ENCODE measurements at regions not wholly inside any gene's neighbourhood (a gene's known extent, or its start where the extent isn't known, plus 50 kb on each side); places are given as distances from the start of the nearest gene placed in this dataset.
"Not testable (repeated sequence)": the region's sequence is repeated elsewhere in the genome, so short reads cannot be mapped to it uniquely, and the experiment has no call there.

DNA sequence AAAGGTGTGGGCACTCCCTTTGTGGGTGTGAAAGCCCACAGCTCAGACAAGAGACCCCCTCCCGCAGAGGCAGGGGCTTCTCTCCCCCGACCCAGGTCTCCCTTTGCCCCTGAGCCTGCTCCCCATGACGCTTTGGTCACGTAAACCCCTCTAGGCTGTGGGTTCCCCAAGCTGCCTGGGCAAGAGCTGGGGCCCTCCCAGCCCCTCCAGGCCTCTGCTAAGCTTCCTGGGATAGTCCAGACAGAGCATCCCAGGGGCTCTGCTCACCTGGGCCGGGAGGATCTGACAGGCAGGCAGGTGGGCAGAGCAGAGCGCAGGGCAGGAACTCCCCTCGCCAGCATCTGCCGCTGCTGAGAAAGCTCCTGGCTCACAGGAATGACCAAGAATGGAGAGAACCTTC is 177.3 kb downstream of the BANP start:
- H3K4me1 Mint-ChIP-seq = no peaks in the 10 kb centered on the region
- no peaks in the 10 kb centered on the region for H3K9me3 Mint-ChIP-seq
- no peaks in the 10 kb centered on the region for H3K36me3 Mint-ChIP-seq
- no peak overlapping the region for H3K27ac Mint-ChIP-seq
- DNase-seq (ENCODE audit: low spot score in 2 of 2) (no peak), ATAC-seq (no peak)
- no peak overlapping the region for H3K4me3 Mint-ChIP-seq

DNA sequence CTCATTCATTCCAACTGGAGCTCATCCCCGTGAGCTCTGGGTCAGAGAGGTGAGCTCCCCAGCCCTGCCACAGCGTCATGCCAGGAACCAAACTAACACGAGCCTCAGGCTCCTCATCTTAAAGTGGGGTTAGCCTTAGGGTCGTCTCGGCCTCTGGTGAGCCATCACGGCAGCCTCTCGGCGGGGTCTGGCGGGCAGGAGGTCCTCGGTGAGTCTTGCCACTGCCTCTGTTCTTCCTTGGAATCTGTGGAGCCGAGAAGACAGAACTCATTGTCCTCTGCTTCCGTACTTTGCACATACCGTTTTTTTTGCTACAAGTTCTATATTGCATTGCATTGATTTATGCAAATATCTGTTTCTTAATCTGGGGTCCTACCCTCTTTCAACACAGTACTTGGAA is 177.9 kb downstream of the BANP start:
- H3K27ac Mint-ChIP-seq; H3K4me3 Mint-ChIP-seq; DNase-seq (ENCODE audit: low spot score in 2 of 2); ATAC-seq; H3K9me3 Mint-ChIP-seq; H3K4me1 Mint-ChIP-seq; H3K36me3 Mint-ChIP-seq: not testable (repeated sequence)

DNA sequence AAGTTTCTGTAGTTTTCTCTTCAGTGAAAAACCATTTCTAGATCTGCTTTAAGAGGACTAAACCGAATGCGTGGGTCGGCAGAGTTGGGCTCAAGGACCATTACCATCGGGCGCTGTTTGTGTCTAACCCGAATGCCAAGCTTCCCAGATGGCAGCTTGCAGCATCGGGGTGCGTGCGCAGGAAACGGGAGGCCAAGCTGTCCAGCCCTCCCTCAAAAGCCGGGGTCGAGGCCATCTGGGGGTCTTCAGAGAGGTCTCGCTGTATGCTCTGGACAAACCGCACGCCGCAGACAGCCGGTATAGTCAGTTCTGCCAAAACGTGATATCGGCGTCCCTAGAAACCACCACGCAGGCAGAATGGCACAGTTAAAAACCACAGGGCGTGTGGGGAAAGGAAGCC is 178.8 kb downstream of the BANP start:
- Mint-ChIP-seq H3K27ac (no peak overlapping the region), H3K4me3 (no peak overlapping the region), H3K36me3 (no peaks in the 10 kb centered on the region), H3K9me3 (no peaks in the 10 kb centered on the region), H3K4me1 (no peaks in the 10 kb centered on the region)
- DNase-seq (ENCODE audit: low spot score in 2 of 2) (no peak), ATAC-seq (no peak)

DNA sequence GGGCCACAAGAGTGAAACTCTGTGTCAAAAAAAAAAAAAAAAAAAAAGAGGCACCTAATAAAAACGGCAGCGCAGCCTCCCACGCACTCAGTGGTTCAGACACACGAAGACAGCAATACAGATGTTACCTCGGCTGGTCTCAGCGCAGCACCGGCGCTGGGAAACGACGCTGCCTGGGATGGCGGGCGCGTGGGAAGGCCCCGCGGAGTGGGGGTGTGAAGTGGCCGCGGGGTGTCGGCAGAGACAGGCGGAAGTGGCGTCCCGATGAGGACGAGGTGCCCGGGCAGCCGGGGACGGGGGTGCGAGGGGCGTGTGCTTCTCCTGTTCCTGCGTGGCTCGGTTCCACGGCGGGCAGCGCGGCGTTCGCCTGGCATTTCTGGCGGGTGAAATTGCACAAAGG is 179.4 kb downstream of the BANP start:
- H3K27ac Mint-ChIP-seq = no peak overlapping the region
- no peaks in the 10 kb centered on the region for H3K9me3 Mint-ChIP-seq
- no peaks in the 10 kb centered on the region for H3K4me1 Mint-ChIP-seq
- H3K36me3 Mint-ChIP-seq = no peaks in the 10 kb centered on the region
- H3K4me3 Mint-ChIP-seq = no peak overlapping the region
- DNase-seq (ENCODE audit: low spot score in 2 of 2) (no peak), ATAC-seq (no peak)

DNA sequence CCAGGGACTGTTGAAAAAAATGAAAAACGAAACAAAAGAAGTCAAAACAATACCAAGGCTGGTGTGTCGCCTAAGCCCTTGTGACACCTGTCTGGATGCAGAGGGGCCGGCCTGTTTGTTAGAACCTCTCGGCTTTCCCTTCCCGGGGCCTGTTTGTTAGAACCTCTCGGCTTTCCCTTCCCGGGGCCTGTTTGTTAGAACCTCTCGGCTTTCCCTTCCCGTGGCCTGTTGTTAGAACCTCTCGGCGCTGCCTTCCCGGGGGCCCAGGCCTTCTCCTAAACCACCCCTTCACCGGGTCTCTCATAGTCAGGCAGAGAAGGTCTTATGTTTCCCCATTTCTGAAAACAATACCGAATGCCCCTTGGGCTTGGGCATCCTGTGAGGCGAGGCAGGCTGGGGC is 180.0 kb downstream of the BANP start:
- no peak for DNase-seq (ENCODE audit: low spot score in 2 of 2)
- Mint-ChIP-seq H3K27ac (no peak overlapping the region), H3K4me3 (no peak overlapping the region), H3K4me1 (no peaks in the 10 kb centered on the region), H3K9me3 (no peaks in the 10 kb centered on the region), H3K36me3 (no peaks in the 10 kb centered on the region)
- ATAC-seq = no peak

DNA sequence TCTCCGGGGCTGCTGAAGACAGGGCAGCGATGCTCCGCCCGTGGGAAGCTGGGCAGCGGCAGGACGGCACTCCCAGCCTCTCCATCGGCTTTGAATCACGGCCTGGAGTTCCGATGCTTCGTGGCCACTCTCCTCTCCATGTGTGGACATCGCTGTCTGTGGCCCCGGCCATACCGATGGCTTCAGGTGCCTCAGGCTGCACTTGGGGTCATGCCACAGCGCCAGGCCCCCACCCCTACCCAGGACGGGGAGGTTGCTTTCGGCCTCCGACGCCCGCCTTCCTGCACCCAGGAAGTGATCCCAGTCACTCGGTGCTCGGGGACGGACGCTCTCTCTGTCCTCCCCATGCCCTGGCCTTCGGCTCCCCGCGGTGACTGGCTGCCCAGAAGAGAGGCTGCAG is 180.7 kb downstream of the BANP start:
- Mint-ChIP-seq H3K27ac (no peak overlapping the region), H3K4me3 (no peak overlapping the region), H3K36me3 (no peaks in the 10 kb centered on the region), H3K9me3 (no peaks in the 10 kb centered on the region), H3K4me1 (no peaks in the 10 kb centered on the region)
- ATAC-seq (no peak), DNase-seq (ENCODE audit: low spot score in 2 of 2) (no peak)

DNA sequence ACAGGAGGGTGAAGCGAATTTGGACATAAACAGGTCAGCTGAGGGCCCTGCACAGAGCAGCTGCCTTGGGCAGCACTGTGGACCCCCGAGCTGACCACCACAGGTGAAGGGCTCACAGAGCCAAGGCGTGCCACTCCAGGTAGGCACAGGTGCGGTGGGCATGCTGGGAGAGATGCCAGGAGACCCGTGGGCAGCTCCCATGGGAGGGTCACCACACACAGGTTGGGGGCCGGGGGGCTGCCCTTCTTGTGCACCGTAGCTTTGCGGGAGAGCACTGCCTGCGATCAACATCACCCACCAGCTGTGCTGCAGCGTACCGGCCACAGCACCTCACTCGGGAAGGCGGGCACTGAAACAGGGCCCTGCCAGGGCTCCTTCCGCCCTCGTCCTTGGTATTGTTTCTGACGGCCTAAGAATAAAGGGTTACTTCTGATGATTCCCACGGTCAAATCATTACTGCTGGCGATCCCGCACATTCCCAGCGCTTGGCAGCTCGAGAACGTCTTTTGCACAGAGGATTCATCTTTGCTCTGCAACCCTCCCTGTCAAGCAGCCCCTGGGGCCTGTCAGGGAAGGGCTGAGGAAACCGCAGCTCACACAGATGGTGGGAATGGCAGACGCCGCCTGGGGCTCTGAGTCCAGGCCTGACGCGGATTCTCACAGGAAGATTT is 181.7 kb downstream of the BANP start:
- no peaks in the 10 kb centered on the region for H3K9me3 Mint-ChIP-seq
- H3K4me3 Mint-ChIP-seq = no peak overlapping the region
- no peak for DNase-seq (ENCODE audit: low spot score in 2 of 2)
- H3K36me3 Mint-ChIP-seq = no peaks in the 10 kb centered on the region
- ATAC-seq = peak; percentile 12
- H3K27ac Mint-ChIP-seq = no peak overlapping the region
- H3K4me1 Mint-ChIP-seq = no peaks in the 10 kb centered on the region

DNA sequence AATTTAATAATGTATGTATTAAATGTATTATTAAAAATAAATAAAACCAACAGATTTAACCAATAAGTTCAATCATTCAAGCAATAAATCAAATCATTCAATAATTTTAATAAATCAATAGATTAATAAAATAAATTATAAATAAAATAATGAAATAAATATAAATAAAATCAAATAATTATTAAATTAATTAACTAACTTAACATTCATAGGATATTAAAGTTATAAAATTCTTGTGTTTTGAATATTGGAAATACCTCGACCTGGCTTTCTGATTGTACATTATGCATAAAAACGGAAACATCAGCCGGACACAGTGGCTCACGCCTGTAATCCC is 182.2 kb downstream of the BANP start:
- Mint-ChIP-seq H3K4me1 (no peaks in the 10 kb centered on the region), H3K9me3 (no peaks in the 10 kb centered on the region), H3K27ac (no peak overlapping the region), H3K4me3 (no peak overlapping the region), H3K36me3 (no peaks in the 10 kb centered on the region)
- no peak for DNase-seq (ENCODE audit: low spot score in 2 of 2)
- ATAC-seq = no peak

DNA sequence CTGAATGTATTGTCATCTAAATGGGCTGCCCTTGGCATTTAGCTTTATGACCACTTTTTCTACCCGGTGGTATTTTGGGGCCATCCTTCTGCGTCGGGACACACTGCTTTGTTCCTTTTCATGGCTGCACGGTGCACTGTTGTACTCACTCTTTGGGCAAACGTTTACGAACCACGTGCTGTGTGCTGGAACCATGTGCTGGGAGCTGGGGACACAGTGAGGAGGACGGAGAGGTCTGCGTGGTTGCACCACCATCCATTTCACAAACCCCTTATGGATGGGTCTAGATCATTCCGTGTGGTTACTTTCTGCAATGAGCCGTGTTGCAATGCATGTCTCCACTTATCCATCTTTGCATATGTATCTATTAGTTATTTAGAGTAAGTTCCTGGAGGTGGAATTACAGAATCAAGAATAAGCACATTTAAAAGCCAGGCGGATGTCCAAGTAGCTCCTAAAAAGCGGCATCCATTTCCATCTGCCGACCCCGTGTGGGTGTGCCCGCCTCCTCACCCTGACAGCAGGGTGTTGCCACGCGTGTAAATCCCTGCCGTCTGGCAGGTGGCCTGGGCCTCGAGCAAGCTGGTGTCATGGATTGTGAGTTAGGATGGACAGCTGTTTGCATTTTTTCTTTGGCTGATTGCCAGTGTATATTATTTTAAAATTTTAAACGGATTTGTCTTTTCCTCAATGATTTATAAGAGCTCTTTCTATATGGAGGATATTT is 183.1 kb downstream of the BANP start:
- H3K4me1 Mint-ChIP-seq; H3K27ac Mint-ChIP-seq; H3K4me3 Mint-ChIP-seq; DNase-seq (ENCODE audit: low spot score in 2 of 2); ATAC-seq; H3K36me3 Mint-ChIP-seq; H3K9me3 Mint-ChIP-seq: not testable (repeated sequence)

DNA sequence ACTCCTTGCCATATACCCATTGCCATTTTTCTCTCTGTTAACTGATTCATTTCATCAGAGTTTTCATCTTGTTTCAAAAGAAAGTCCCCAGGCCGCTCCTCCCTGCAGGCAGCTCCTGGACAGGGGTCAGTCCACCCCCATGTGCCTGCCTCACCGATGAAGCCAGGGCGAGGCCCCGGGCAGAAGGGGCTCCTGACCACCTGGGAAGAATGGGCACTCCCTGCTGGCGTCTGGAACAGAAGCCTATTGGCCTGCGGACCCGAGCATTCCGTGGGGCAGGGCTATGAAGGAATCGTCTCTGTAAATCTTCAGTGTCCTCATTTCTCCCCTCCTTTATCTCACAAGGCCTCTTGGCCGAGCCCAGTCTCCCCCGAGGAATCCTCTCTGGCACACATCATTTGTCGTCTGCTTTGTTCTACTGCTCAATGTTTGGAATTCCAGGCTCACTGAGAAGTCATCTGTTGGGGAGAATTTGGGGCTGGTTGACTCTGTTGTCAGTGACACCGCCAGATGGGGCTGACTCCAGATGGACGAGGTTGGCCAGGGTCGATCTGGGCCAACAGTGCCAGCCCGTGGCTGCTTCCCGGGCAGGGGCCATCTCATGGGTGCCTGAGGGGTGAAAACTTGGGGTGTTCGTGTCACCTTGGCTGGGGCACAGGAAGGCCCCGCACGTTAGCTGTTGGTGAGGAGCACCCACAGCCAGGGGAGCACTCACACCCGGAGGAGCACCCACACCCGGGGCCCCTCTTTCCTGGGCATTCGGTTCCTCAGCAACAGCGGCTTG is 183.9 kb downstream of the BANP start:
- not testable (repeated sequence) for H3K36me3 Mint-ChIP-seq; ATAC-seq; H3K27ac Mint-ChIP-seq; H3K4me3 Mint-ChIP-seq; H3K9me3 Mint-ChIP-seq; H3K4me1 Mint-ChIP-seq; DNase-seq (ENCODE audit: low spot score in 2 of 2)

DNA sequence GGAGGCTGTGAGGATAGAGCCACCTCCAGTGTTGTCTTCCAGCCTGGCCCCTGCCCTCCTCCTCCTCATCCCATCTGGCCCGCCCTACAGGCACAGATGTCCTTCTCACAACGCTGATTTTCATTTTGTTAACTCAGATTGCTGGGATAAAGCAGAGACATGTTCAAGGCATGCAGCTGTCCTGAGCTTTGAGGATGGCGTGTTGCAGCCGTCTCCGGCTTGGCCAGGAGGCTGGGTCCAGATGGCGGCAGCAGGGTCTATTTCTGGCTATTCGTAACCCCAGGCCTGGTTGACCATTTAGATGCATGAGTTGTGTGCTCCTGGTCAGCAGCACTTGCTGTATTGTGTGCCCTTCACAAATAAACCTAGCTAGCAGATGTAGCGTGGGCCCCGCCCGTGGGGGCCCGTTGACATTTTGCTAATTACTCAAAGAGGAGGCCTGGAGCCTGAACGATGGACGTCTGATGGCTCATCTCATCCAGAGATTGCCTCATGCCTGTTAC is 185.0 kb downstream of the BANP start:
- not testable (repeated sequence) for H3K4me1 Mint-ChIP-seq; H3K27ac Mint-ChIP-seq; H3K4me3 Mint-ChIP-seq; DNase-seq (ENCODE audit: low spot score in 2 of 2); ATAC-seq; H3K36me3 Mint-ChIP-seq; H3K9me3 Mint-ChIP-seq

DNA sequence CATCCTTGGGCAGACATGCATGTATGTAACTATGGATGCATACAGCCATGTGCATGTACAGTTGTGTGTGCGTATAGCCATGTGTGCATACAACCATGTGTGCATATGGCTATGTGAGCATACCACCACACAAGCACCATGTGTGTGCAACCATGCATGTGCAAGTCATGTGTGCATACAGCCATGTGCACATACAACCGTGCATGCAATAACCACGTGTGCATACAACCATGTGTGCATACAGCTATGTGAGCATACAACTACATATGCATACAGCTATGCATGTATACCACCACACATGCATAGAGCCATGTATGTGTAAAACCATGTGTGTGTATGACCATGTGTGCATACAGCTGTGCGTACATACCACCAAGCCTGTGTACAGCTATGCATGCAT is 185.7 kb downstream of the BANP start:
- not testable (repeated sequence) for DNase-seq (ENCODE audit: low spot score in 2 of 2); H3K4me1 Mint-ChIP-seq; H3K9me3 Mint-ChIP-seq; ATAC-seq; H3K27ac Mint-ChIP-seq; H3K4me3 Mint-ChIP-seq; H3K36me3 Mint-ChIP-seq

DNA sequence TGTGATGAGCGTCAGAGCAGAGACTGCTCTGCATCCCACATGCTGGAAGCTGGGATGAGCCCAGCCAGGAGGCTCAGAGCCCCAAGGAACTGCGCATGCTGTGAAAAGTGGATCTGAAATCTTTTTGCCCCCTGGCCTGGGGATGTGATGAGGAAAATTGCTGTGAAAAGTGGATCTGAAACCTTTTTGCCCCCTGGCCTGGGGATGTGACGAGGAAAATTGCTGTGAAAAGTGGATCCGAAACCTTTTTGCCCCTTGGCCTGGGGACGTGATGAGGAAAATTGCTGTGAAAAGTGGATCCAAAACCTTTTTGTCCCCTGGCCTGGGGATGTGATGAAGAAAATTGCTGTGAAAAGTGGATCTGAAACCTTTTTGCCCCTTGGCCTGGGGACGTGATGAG is 187.9 kb downstream of the BANP start:
- not testable (repeated sequence) for H3K4me3 Mint-ChIP-seq; H3K4me1 Mint-ChIP-seq; DNase-seq (ENCODE audit: low spot score in 2 of 2); ATAC-seq; H3K27ac Mint-ChIP-seq; H3K9me3 Mint-ChIP-seq; H3K36me3 Mint-ChIP-seq

DNA sequence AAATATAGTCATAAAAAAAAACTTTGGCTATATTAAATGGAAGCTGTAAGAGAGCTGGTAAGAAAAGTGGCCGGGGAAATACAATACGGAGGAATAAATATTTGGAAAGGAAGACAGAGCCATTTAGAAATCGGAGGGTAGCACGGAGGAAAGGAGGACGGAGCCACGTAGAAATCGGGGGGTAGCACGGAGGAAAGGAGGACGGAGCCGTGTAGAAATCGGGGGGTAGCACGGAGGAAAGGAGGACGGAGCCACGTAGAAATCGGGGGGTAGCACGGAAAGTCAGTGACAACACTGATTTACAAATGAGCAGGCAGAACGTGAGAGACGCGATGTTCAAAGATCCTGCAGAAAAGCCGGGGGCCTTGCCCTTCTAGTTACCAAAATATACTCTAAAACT is 189.0 kb downstream of the BANP start:
- not testable (repeated sequence) for H3K4me3 Mint-ChIP-seq; H3K4me1 Mint-ChIP-seq; H3K27ac Mint-ChIP-seq; H3K9me3 Mint-ChIP-seq; DNase-seq (ENCODE audit: low spot score in 2 of 2); H3K36me3 Mint-ChIP-seq; ATAC-seq

DNA sequence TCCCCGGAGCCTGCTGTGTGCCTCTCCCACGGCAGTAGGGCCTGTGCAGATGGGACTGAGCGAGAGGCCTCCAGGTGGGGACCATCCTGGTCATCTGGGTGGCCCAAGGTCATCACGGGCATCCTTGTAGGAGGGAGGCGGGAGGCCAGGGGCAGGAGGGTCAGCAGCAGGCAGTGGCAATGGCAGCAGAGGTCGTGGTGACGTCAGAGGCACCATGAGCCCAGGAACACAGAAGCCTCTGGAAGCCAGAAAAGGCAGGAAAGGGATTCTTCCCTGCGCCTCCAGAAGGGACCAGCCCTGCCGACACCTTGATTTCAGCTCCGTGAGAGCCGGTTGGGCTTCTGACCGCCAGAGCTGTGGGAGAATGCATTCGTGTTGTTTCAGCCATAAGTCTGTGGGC is 190.3 kb downstream of the BANP start:
- DNase-seq (ENCODE audit: low spot score in 2 of 2) = no peak
- Mint-ChIP-seq H3K36me3 (no peaks in the 10 kb centered on the region), H3K9me3 (peaks cover 4% of the 10 kb centered on the region), H3K27ac (no peak overlapping the region), H3K4me3 (no peak overlapping the region), H3K4me1 (no peaks in the 10 kb centered on the region)
- ATAC-seq = no peak
